ENCODE measurements at regions not wholly inside any gene's neighbourhood (a gene's known extent, or its start where the extent isn't known, plus 50 kb on each side); places are given as distances from the start of the nearest gene placed in this dataset.

DNA sequence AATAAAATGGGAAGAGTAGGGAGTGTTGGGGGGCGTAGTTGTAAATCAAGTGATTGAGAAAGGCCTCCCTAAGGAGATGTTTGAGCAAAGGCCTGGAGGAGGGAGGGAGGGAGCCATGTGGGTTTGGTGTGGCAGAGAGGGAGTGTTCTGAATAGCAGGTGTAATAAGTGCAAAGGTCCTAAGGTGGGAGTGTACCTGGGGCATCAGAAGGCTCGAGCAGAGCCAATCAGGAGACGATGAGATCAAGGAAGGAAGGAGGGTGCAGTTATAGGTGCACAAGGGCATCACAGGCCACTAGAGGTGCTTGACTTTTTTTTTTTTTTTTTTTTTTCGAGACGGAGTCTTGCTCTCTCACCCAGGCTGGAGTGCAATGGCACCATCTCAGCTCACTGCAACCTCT lies 77.9 kb upstream of the PLXNC1 start:
- TF ChIP-seq, protein P1, sequence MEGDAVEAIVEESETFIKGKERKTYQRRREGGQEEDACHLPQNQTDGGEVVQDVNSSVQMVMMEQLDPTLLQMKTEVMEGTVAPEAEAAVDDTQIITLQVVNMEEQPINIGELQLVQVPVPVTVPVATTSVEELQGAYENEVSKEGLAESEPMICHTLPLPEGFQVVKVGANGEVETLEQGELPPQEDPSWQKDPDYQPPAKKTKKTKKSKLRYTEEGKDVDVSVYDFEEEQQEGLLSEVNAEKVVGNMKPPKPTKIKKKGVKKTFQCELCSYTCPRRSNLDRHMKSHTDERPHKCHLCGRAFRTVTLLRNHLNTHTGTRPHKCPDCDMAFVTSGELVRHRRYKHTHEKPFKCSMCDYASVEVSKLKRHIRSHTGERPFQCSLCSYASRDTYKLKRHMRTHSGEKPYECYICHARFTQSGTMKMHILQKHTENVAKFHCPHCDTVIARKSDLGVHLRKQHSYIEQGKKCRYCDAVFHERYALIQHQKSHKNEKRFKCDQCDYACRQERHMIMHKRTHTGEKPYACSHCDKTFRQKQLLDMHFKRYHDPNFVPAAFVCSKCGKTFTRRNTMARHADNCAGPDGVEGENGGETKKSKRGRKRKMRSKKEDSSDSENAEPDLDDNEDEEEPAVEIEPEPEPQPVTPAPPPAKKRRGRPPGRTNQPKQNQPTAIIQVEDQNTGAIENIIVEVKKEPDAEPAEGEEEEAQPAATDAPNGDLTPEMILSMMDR (IDR thresholded peaks at IDR 0.05) = peak in 1 of 6 experiments; percentile 25
- no peak for TF ChIP-seq POLR2A (IDR thresholded peaks at IDR 0.05)

Measured in Peyer's patch (tissue), 4 donors.